ENCODE measurements at regions not wholly inside any gene's neighbourhood (a gene's known extent, or its start where the extent isn't known, plus 50 kb on each side); places are given as distances from the start of the nearest gene placed in this dataset.
"Not testable (repeated sequence)": the region's sequence is repeated elsewhere in the genome, so short reads cannot be mapped to it uniquely, and the experiment has no call there.

DNA sequence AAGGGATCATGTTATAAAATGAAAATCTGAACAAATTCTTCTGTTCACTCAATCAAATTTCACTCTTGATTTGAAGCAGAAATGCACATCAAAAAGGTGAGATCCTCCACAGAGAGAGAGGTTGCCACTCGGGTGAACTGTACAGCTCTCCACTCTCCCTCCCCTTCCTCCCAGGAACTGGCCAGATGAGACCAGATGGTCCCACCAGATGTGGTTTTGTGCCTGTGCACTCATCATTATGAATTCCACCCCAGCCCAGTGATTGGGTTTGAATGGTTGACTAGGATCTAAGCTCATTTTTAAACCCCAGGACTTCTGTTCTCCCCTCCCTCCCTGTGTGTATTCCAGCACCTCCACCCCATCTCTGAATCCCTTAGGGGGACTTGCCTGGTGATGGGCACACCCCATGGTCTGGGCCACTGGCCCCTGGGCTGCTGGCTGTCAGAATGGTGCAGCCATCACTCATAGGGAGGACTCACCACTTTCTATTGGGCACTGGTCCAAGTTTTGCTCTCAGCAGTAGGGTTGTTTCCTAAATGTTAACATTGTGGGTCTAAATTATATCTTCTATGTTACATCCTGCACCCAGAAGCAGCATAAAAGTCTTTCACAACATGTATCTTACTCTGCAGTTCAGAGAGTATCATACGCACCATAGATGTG lies 393.1 kb downstream of the TNS3 start:
- no peak for DNase-seq

DNA sequence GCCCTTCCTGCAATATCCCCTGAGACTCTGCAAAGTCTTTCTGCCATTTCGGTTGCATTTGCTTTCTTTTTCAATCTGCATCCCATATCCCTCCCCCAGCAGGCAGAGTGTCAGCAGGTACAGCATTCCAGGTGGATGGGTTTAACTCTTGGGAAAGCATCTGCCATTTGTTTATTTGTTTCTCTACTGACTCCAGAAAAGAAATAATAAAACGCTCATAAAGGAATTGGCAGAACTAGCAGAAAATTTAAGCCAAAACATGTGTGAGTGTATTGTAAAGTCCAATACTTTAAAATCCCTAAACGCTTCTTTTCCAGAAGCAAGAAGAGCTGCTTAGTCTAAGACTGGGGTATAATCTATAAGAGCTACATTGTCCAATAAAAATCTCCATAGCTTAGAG lies 393.8 kb downstream of the TNS3 start:
- DNase-seq, result no peak

GRCh38 chr7:47186316-47186715 lies 395.6 kb downstream of the TNS3 start:
- no peak for DNase-seq

DNA sequence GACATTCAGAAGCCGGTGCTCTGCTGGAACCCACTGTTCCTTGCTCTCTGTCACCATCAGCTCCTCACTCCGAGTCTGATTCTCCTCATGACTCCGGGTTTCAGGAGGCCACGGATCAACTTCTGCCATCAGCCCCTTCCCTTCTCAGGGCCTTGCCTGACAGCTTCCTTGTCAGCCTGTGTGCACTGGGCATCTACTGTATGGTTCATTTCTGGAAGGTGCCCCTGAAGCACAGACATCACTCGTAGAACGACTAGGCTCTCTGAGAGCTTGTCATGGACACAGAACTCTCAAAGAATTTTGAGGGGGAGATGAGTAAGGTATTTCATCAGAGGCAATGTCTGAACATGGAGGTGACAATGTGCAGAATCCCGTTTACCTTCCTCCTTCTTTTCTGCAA lies 396.1 kb downstream of the TNS3 start:
- DNase-seq, result no peak

- DNase-seq, result no peak
Observed at GRCh38 chr7:47185170-47185569, 396.7 kb downstream of the TNS3 start.

DNA sequence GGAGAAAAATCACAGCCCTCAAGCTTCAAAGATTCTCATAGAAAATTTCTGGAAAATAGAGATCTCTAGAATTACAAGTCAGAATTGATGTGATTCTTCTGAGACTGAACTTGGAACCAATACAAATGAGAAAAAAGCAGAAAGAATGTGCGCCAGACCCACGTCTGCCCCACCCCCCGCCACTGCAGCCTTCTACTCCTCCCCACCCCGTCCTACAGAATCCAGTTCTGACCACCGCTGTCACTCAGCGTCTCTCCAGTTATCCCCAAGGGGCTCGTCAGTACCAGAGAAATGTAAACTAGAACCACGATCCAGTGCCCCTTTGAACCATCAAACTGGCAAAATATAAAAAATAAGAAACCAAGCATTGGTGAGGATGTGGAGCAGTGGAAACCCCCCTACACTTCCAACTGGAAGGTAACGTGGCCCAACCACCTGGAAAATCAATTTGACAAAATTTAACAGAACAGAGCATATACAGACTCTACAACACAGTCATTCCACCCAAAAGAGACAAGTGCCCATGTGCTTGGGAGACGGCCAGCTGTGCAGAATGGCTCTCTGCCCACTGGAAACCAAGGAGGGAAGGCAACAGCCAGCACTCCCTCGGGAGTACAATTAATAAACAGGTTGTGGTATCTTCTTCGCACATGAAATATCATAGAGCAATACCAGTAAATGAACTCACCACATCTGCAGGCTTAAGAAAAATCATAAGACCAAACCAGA lies 397.9 kb downstream of the TNS3 start:
- DNase-seq, result no peak

DNA sequence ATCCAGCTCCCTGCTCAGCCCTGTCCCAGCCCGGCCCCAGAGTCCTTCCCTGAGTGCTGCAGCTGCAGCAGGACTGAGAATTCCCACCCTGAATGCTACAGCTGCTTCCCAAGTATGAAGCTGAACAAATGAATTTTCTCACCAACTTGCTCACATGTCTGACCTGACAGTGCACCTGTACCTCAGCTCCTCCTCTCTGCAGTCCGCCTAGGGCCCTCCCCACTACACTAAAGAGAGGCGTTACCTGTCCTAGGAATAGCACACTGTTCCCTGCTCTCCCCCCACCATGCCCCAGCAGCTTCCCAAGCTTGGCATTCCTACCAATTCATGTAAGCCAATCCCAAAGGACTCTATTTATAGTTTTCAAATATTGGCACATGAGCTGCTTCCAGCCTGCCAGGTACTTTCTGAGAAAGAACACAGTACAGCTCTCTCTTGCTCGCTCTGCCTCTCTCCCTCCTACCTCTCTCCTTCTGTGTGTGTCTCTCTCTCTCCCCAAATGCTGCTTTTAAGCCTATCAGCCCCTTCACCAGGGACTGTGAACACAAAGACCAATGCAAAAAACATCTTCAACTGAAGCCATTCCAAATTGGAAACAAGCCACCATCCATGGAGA lies 400.1 kb downstream of the TNS3 start:
- no peak for DNase-seq

DNA sequence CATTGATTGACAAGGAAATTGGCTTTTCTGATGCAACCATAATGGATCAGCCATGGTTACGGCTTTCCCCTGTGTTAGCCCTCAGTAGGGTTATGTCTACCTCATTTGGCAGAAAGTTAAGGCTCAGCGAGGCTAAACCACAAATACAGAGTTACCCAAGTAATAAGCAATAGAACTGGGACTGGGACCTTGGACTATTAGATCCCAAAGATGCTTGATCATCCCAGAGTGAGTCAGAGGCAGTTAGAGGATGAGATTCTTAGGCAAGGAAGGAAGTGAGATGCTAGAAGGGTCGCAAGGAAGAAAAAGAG lies 401.4 kb downstream of the TNS3 start:
- no peak for DNase-seq

DNA sequence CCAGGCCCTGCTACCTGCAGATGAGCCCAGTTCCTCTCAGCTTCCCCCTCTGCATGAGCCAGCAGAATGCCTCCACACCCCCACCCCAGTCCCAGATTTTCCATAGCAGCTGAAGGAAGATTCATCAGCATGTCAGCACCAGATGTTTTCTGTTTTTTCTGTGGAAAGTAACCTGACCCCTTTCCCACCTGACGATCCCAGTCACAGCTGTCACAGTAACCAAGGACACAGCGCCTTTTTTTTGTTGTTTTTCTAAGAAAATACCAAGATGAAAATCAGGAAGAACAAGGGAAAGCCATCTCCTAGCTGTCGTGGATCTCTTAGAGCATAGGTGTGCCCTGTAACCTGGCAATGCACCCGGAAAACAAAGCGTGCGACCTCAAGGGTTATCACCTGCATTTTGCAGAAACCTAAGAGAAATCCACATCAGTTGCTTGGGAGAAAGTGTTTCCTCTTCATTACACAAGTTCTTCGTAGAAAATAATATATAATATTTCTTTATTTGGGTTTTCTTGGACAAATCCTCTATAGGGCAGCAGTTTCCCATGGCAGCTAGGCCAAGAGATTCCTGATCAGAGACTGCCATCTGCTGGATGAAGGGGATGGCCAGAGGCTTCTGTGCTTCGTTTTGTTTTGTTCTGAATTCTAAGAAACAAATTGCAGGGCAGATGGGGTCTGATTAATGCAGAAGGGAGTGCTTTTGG lies 401.9 kb downstream of the TNS3 start:
- DNase-seq, result no peak

DNA sequence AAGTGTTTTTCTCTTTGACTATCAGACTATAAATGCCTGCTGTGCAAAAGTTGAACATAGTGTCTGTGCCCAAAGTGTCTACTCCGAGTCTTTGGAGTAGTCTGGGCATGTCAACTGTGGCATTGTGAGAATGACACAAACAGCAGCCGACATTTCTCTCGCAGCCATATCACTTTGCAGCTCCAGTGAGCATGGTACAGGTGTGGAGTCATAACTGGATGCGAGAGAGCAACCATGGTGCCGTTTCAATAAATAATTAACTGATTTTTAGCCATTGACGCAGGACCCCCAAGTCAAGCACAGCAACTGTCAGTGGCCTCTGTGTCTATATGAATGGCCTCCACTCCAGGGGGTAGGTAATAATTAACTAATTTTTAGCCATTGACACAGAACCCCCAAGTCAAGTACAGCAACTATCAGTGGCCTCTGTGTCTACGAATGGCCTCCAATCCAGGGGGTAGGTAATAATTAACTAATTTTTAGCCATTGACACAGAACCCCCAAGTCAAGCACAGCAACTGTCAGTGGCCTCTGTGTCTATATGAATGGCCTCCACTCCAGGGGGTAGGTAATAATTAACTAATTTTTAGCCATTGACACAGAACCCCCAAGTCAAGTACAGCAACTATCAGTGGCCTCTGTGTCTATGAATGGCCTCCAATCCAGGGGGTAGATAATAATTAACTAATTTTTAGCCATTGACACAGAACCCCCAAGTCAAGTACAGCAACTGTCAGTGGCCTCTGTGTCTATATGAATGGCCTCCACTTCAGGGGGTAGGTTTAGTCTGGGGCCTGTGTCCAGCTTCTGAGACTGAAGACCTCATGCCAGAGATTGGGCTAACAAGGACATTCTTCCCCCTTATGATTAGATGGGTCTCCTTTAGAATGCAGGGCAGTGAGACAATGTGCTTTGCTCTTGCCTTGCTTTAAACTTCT lies 409.0 kb downstream of the TNS3 start:
- DNase-seq, result not testable (repeated sequence)

DNA sequence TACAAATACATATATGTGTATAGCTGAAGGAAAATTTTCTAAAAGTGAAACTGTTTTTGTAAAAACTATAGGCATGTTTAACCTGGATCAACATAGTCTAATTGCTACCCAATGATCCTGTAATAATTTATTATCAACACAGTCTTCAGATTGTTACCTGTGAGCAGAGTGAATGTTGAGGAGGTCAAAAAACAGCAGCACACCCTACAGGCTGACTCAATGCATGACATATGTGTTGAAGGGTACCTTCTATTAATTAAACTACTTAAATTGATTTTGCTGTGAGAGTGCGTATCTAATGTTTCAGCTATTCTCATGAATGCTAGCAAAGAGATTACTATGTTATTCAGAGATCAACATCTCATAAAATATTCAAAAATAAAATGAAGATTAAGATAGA lies 411.4 kb downstream of the TNS3 start:
- no peak for DNase-seq

- no peak for DNase-seq
Observed at GRCh38 chr7:47154791-47155190, 427.1 kb downstream of the TNS3 start.

DNA sequence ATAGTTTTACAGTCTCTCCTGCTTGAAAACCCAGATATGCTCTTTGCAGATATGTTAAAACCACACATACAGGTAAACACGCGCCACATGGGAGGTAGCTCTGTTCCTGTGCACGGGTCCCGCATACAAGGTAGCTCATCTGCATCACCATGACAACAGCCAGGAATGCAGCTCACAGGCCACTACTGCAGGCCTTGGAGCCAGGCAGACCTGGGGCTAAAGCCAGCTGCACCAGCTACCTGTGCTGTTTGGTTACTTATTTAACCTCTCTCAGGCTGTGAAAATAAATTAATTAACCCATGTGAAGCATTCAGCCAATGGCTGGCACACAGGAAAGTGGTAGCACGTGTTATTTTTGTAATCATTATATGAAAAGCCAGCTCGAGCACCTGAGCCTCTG lies 428.3 kb downstream of the TNS3 start:
- DNase-seq, result no peak

GRCh38 chr7:47153058-47153457 lies 428.9 kb downstream of the TNS3 start:
- no peak for DNase-seq

DNA sequence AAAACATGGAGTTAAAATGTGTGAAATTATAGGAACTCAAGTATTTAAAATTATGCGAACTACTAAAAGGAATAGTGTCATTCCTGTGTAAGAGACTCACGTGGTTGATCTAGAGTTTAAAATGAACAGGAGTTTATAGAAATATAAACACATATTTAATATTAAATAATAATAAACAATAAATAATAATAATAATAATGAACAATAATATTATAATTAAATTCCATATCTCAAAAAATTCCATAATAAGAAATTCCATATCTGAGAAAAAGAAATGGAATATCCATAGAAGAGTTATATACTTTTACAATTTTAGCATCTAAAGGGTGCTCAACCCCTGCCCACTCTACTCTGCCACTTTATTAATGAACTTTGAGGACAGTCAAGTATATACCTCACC lies 429.6 kb downstream of the TNS3 start:
- no peak for DNase-seq

- no peak for DNase-seq
Observed at GRCh38 chr7:47150497-47151260, 431.2 kb downstream of the TNS3 start.

- no peak for DNase-seq
Observed at GRCh38 chr7:47149971-47150370, 431.9 kb downstream of the TNS3 start.

DNA sequence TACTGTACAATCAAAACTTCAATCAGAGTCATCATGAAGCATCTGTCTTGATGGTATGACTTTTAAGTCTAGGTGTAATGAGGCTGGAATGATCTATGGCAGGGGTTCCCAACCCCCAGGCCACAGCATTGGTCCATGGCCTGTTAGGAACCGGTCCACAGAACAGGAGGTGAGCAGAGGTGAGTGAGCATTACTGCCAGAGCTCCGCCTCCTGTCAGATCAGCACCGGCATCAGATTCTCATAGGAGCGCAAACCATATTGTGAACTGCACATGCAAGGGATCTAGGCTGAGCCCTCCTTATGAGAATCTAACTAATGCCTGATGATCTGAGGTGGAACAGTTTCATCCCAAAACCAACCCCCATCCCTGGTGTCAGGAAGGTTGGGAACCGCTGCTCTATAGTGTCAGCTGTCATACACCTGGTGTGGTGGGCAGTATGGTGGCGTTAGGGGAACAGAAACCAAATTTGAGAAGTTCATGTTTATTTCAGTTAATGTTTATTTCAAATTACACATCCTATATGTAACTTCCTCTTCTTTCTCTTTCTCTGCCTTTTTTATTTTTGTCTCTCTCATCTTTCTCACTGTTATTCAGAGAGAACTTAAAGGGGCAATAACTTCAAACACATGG lies 432.6 kb downstream of the TNS3 start:
- no peak for DNase-seq

DNA sequence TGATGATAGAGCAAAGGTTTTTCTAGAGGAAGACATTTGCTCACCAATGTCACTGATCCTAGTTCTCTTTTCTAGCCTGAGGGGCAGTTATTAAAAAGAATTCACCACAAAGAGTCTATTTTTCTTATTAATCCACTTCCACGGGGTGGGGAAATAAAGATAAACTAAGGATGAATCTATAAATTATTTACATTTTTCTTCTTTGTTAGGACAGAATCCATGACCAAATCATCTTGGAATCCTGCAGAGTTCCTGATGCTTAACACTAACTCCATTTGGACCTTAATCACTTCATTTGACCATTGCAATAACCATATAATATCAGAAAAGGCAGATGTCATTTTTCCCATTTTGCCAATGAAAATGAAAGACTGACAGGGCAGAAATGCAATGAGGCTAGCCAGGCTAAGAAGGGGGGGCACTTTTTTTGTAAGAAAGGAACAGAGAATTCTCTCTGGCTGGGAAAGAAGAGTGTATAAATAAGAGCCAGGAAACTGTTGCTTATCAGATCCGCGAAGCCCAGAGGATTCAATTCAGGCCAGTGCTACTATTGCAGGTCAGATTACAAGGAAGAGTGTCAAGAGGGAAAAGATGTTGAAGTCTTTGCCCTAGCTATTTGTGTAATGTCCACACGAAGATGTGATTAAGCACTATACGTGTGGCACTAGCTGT lies 433.2 kb downstream of the TNS3 start:
- no peak for DNase-seq

DNA sequence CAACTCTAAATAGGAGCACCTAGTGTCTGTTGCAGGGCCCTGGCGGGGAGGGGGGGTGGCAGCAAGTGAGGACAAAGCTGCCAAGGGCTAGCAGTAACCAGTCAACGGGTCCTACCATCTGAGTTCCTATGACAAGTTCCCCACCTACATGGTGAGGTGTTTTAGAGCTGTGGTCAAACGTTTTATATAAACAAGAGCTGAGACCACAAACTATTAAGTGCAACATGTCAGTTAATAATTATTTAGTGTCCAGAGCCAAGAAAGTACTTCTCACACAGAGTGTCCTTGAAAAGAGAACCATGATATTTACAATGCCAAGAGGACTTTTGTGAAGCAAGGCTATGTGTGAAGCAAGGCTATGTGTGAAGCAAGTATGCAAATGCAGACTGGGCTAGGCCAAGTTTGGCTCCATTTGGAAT lies 434.7 kb downstream of the TNS3 start:
- DNase-seq, result no peak

DNA sequence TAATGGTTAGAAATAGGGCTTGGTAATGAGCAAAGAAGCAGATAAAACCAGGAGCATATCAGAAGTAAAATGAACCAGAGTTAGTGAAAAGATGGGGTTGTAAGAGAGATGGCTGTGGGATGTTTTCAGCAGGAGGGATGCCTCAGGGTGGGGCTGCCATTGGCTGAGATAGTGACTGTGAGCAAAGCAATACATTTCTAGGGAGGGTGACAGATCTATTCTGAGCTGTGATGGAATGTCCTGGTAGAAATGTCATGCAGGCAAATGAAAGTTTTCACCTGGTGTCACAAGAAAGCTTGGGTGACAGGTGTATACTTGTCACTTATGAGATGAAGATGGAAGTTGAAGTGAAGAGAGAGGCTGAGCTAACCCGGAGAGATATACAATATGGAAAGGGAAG lies 435.9 kb downstream of the TNS3 start:
- no peak for DNase-seq

All from effector CD8-positive, alpha-beta T cell (primary cell).